ENCODE measurements at regions not wholly inside any gene's neighbourhood (a gene's known extent, or its start where the extent isn't known, plus 50 kb on each side); places are given as distances from the start of the nearest gene placed in this dataset.

- no peak for TF ChIP-seq CTCF (IDR thresholded peaks at IDR 0.05)
- TF ChIP-seq POLR2A (IDR thresholded peaks at IDR 0.05): no peak
- no peak for TF ChIP-seq POLR2AphosphoS5 (IDR thresholded peaks at IDR 0.05)
- no peak for TF ChIP-seq EP300 (IDR thresholded peaks at IDR 0.05)
Observed at GRCh38 chr9:126153382-126153781, 173.2 kb upstream of the MVB12B start.

Measured in suprapubic skin (tissue), 4 donors.